Hepatocyte (in vitro differentiated cells): ENCODE measurements at regions not wholly inside any gene's neighbourhood (a gene's known extent, or its start where the extent isn't known, plus 50 kb on each side); places are given as distances from the start of the nearest gene placed in this dataset.

Experiments used
- DNase-seq: peaks from one replicate; pipeline ENCODE4 v3.0.0-alpha.2; 2016; ENCODE audit warnings: low spot score
- H2AFZ ChIP-seq: fragments of 200-600 bp; sonication (generic); 2 replicates; pipeline ENCODE4 v1.6.0; 2016; ENCODE audit warnings: antibody characterized with exemption, mild to moderate bottlenecking
- H3K27ac ChIP-seq: fragments of 200-600 bp; sonication (generic); 2 replicates; pipeline ENCODE4 v1.5.1; 2016; ENCODE audit warnings: mild to moderate bottlenecking
- H3K27me3 ChIP-seq: fragments of 200-600 bp; sonication (generic); 2 replicates; pipeline ENCODE4 v1.6.1; 2016
- H3K36me3 ChIP-seq: fragments of 200-600 bp; sonication (generic); replicated peaks from 2 replicates; pipeline ENCODE4 v1.5.1; 2016; ENCODE audit warnings: low read depth; ENCODE audit not compliant: insufficient read depth
- H3K4me1 ChIP-seq: fragments of 200-600 bp; sonication (generic); 2 replicates; pipeline ENCODE4 v1.5.1; 2016; ENCODE audit warnings: mild to moderate bottlenecking, moderate library complexity; ENCODE audit not compliant: insufficient read depth
- H3K4me2 ChIP-seq: fragments of 200-600 bp; sonication (generic); 2 replicates; pipeline ENCODE4 v1.6.0; 2016
- H3K4me3 ChIP-seq: fragments of 200-600 bp; sonication (generic); 2 replicates; pipeline ENCODE4 v1.5.1; 2016; ENCODE audit warnings: mild to moderate bottlenecking
- H3K79me2 ChIP-seq: fragments of 200-600 bp; sonication (generic); 2 replicates; pipeline ENCODE4 v1.6.0; 2017; ENCODE audit warnings: mild to moderate bottlenecking
- H3K9me2 ChIP-seq: fragments of 200-600 bp; sonication (generic); replicated peaks from 2 replicates; pipeline ENCODE4 v1.6.0; 2017; ENCODE audit warnings: mild to moderate bottlenecking; ENCODE audit not compliant: insufficient read depth
- H3K9me3 ChIP-seq: fragments of 200-600 bp; sonication (generic); 2 replicates; pipeline ENCODE4 v1.5.1; 2016; ENCODE audit warnings: low read depth, mild to moderate bottlenecking
- H4K20me1 ChIP-seq: fragments of 200-600 bp; sonication (generic); 2 replicates; pipeline ENCODE4 v1.6.0; 2016; ENCODE audit warnings: mild to moderate bottlenecking; ENCODE audit not compliant: insufficient read depth, poor library complexity, severe bottlenecking
- EZH2 ChIP-seq: fragments of 200-600 bp; sonication (generic); IDR thresholded peaks from 2 replicates; pipeline ENCODE4 v1.6.1; 2016; ENCODE audit warnings: antibody characterized with exemption, mild to moderate bottlenecking, borderline replicate concordance
- EZH2phosphoT487 ChIP-seq: fragments of 200-600 bp; sonication (generic); IDR thresholded peaks from one replicate; pipeline ENCODE4 v1.6.1; 2018; ENCODE audit warnings: antibody characterized with exemption, mild to moderate bottlenecking, low read depth, moderate library complexity; ENCODE audit not compliant: unreplicated experiment, severe bottlenecking
- WGBS: methylation state at CpG from one replicate; pipeline ENCODE4 v1.1.6; 2016; ENCODE audit warnings: low lambda C conversion rate; ENCODE audit errors: missing lambda C conversion rate; 5-methylcytosine and 5-hydroxymethylcytosine counted together
- TF ChIP-seq, protein P1 (sequence below): fragments of 200-600 bp; sonication (generic); IDR thresholded peaks from 2 replicates; pipeline ENCODE4 v1.5.1; 2016; ENCODE audit warnings: antibody characterized with exemption, mild to moderate bottlenecking; ENCODE audit not compliant: poor library complexity

DNA sequence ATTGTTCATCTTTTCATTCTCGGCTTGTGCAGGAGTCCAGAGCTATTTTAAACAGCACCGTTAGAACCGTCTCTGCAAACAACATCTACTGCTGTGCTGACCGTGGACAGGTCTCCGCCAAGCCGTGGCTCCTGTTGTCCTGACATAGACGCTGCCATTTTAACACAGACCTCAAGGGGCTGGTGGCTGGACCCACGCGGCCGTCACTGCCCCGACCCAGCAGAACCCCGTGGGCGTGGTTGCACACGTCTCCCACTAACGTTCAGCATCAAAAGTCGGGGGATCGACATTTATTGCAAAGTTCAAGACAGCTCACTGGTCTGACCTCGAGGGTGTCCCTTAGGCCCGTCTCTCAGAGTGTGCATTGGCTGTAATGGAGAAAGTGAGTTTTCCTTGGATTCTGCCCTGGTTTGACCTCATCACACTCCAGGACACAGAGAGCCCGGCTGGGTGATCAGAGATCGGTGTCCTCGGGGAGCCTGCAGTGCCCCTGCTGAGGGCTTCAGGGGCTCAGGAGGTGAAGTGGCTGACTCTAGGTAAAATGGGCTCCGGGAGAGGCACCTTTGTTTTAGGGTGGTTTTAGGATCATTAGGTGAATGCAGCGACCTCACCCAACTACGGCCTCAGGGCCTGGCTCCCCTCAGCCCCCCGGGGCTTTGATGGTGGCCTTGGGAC lies 363.2 kb downstream of the THBS2 start:
- WGBS = 90% methylated on average over 26 of the region's 26 CpGs
- H3K4me2 ChIP-seq = no peak overlapping the region

DNA sequence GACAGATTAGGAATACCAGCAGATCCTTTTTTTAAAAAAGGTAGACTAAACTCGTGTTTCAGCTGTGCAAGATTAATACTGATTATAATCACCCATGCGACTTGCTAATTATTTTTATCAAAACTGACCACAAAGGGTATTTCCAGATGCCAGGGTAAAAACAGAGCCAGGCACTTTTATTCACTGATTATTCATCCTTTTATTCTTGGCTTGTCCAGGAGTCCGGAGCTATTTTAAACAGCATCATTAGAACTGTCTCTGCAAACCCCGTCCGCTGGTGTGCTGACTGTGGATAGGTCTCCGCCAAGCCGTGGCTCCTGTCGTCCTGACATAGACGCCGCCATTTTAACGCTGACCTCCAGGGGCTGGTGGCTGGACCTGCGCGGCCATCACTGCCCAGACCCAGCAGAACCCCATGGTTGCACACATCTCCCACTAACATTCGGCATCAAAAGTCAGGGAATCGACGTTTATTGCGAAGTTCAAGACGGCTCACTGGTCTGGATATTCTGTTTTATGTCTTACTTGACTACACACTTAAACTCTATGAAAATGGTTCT lies 364.8 kb downstream of the THBS2 start:
- Histone ChIP-seq H3K36me3 (no peaks in the 10 kb centered on the region), H3K4me2 (no peak overlapping the region), H3K27ac (no peak overlapping the region), H3K27me3 (no peaks in the 10 kb centered on the region), H3K9me3 (no peaks in the 10 kb centered on the region), H3K9me2 (no peaks in the 10 kb centered on the region), H3K79me2 (no peaks in the 10 kb centered on the region), H3K4me1 (peaks cover 6% of the 10 kb centered on the region), H4K20me1 (no peaks in the 10 kb centered on the region), H2AFZ (no peak overlapping the region), H3K4me3 (no peak overlapping the region)
- no peak for DNase-seq
- 93% methylated on average over 18 of the region's 18 CpGs for WGBS
- TF ChIP-seq EZH2 (no peak), EZH2phosphoT487 (no peak)
- TF ChIP-seq, protein P1, sequence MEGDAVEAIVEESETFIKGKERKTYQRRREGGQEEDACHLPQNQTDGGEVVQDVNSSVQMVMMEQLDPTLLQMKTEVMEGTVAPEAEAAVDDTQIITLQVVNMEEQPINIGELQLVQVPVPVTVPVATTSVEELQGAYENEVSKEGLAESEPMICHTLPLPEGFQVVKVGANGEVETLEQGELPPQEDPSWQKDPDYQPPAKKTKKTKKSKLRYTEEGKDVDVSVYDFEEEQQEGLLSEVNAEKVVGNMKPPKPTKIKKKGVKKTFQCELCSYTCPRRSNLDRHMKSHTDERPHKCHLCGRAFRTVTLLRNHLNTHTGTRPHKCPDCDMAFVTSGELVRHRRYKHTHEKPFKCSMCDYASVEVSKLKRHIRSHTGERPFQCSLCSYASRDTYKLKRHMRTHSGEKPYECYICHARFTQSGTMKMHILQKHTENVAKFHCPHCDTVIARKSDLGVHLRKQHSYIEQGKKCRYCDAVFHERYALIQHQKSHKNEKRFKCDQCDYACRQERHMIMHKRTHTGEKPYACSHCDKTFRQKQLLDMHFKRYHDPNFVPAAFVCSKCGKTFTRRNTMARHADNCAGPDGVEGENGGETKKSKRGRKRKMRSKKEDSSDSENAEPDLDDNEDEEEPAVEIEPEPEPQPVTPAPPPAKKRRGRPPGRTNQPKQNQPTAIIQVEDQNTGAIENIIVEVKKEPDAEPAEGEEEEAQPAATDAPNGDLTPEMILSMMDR = no peak

More for the DNA sequence above, 363.2 kb downstream of the THBS2 start:
- H3K9me3 ChIP-seq = no peaks in the 10 kb centered on the region
- H3K27me3 ChIP-seq = no peaks in the 10 kb centered on the region
- no peak overlapping the region for H3K4me3 ChIP-seq
- no peak for DNase-seq
- H4K20me1 ChIP-seq = no peaks in the 10 kb centered on the region
- no peaks in the 10 kb centered on the region for H3K79me2 ChIP-seq
- H3K27ac ChIP-seq = no peak overlapping the region
- H2AFZ ChIP-seq = no peak overlapping the region
- no peaks in the 10 kb centered on the region for H3K9me2 ChIP-seq
- TF ChIP-seq EZH2 = no peak
- TF ChIP-seq, protein P1 = no peak
- TF ChIP-seq EZH2phosphoT487 = no peak
- H3K36me3 ChIP-seq = no peaks in the 10 kb centered on the region
- H3K4me1 ChIP-seq = no peaks in the 10 kb centered on the region

DNA sequence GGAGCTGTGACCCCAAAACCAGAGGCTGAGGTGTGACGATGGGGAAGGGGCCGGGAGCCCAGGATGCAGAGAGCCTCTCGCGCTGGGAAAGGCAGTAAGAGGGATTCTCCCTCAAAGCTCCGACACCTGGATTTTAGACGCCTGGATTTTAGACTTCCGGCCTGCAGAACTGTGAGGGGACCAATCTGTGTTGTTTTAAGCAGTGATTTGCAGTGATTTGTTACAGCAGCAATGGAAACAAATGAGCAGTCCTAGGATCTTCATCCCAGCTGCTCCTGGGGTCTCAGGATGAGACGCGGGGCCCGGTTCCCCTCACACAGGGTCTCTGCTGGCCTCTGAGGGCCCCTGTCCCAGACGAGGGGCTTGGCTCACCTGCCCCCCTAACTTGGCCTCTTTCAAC lies 365.5 kb downstream of the THBS2 start:
- DNase-seq = no peak
- Histone ChIP-seq H3K27me3 (peaks cover 4% of the 10 kb centered on the region), H4K20me1 (no peaks in the 10 kb centered on the region), H3K36me3 (no peaks in the 10 kb centered on the region), H3K9me2 (no peaks in the 10 kb centered on the region), H2AFZ (no peak overlapping the region), H3K4me3 (no peak overlapping the region), H3K9me3 (no peaks in the 10 kb centered on the region), H3K4me1 (peaks cover 6% of the 10 kb centered on the region), H3K27ac (no peak overlapping the region), H3K79me2 (no peaks in the 10 kb centered on the region), H3K4me2 (no peak overlapping the region)
- TF ChIP-seq, protein P1 = no peak
- no peak for TF ChIP-seq EZH2
- TF ChIP-seq EZH2phosphoT487 = no peak
- WGBS = 97% methylated on average over 11 of the region's 11 CpGs
